Adrenal gland (tissue), 9 donors: ENCODE measurements at regions not wholly inside any gene's neighbourhood (a gene's known extent, or its start where the extent isn't known, plus 50 kb on each side); places are given as distances from the start of the nearest gene placed in this dataset.

Experiments used
- DNase-seq, 7 donors: peaks; one replicate each; pipeline ENCODE4 v3.0.0-alpha.2; 2019 to 2020
- H3K27ac ChIP-seq, 5 donors: fragments of 200-600 bp; sonication (generic) in 4 of 5; 1 replicate in 3 of 5; 2 replicates in 2 of 5; pipeline versions ENCODE4 v1.5.1 to v1.8.0; 2016 to 2020; ENCODE audit warnings: mild to moderate bottlenecking in 1 of 5
- H3K27me3 ChIP-seq: fragments of 200-600 bp; 2 replicates; pipeline ENCODE4 v1.8.0; 2021
- H3K36me3 ChIP-seq, 2 donors: fragments of 200-600 bp; replicated peaks in 1 of 2; 1 replicate in 1 of 2; 2 replicates in 1 of 2; pipeline versions ENCODE4 v1.5.1 to v1.8.0; 2018 to 2022
- H3K4me1 ChIP-seq, 2 donors: fragments of 200-600 bp; replicated peaks in 1 of 2; 1 replicate in 1 of 2; 2 replicates in 1 of 2; pipeline versions ENCODE4 v1.5.1 to v1.8.0; 2018 to 2021
- H3K4me3 ChIP-seq, 4 donors: fragments of 200-600 bp; sonication (generic) in 3 of 4; one replicate each; pipeline ENCODE4 v1.5.1; 2016 to 2018
- H3K9me3 ChIP-seq, 3 donors: fragments of 200-600 bp; sonication (generic) in 1 of 3; replicated peaks in 1 of 3; 1 replicate in 2 of 3; 2 replicates in 1 of 3; pipeline versions ENCODE4 v1.5.1 to v1.8.0; 2016 to 2021
- POLR2A ChIP-seq, 2 donors: fragments of 450-650 bp; IDR thresholded peaks; one replicate each; pipeline ENCODE4 v1.6.1; 2017; ENCODE audit warnings: antibody characterized with exemption in 2 of 2, mild to moderate bottlenecking in 2 of 2, moderate library complexity in 1 of 2
- WGBS, 4 donors: extraction: QIAGEN DNeasy Blood & Tissue Kit in 2 of 4; methylation state at CpG; one replicate each; pipeline versions ENCODE4 v1.1.5 to v1.1.7; 2013 to 2017; 5-methylcytosine and 5-hydroxymethylcytosine counted together
- intact Hi-C, 2 donors: fragments of 100-400 bp; cut with DNase I; formaldehyde crosslinking; loops; one replicate each; pipeline versions ENCODE4 v1.14.1 to v1.15.0; 2022 to 2023
- TF ChIP-seq, protein P1 (sequence below), 6 experiments: fragments of 450-650 bp in 4 of 6; fragments of 200-600 bp in 2 of 6; sonication (generic) in 1 of 6; IDR thresholded peaks; 1 replicate in 5 of 6; 2 replicates in 1 of 6; pipeline versions ENCODE4 v1.5.1 to v1.8.0; 2016 to 2021; ENCODE audit warnings: antibody characterized with exemption in 6 of 6, mild to moderate bottlenecking in 2 of 6, moderate library complexity in 1 of 6
- donor health status: healthy with polysubstance abuse.
- donor health status: Bipolar disorder and iron deficiency.
- donor health status: DM: yes; HTN: yes; CAD: no.
- donor health status: DM: no; HTN: no; CAD: no.
- donor health status: DM: no; HTN: no; CAD: no.

DNA sequence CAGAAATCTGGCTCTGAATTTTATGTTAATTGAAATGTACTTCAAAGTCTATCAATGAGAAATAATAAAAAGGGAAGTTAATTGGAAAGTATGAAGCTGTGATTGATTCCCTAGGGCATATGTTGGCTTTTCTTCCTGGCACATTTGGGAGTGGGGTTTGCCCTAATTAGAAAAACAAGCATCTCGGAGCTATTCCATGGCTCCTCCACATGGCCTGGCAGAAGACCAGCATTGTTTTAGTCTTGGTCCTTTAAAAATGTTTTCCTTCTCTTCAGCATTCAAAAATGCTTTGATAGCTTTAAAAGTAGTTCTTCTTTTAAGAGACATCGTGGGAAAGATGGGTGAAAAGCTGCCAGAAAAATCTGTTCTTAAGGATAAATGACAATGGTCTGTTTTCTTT, 445.5 kb upstream of the PKDCC start:
- WGBS, 4 donors = 54 to 71% (median 60%) methylated on average over 2 of the region's 2 CpGs
- DNase-seq = no peak
- peaks cover 8 to 15% of the 10 kb centered on the region in 2 donors for H3K4me1 ChIP-seq
- intact Hi-C loops = no loop called here
- TF ChIP-seq, protein P1, sequence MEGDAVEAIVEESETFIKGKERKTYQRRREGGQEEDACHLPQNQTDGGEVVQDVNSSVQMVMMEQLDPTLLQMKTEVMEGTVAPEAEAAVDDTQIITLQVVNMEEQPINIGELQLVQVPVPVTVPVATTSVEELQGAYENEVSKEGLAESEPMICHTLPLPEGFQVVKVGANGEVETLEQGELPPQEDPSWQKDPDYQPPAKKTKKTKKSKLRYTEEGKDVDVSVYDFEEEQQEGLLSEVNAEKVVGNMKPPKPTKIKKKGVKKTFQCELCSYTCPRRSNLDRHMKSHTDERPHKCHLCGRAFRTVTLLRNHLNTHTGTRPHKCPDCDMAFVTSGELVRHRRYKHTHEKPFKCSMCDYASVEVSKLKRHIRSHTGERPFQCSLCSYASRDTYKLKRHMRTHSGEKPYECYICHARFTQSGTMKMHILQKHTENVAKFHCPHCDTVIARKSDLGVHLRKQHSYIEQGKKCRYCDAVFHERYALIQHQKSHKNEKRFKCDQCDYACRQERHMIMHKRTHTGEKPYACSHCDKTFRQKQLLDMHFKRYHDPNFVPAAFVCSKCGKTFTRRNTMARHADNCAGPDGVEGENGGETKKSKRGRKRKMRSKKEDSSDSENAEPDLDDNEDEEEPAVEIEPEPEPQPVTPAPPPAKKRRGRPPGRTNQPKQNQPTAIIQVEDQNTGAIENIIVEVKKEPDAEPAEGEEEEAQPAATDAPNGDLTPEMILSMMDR (IDR thresholded peaks at IDR 0.05) = no peak
- TF ChIP-seq POLR2A (IDR thresholded peaks at IDR 0.05) = no peak
- H3K27ac ChIP-seq = no peak overlapping the region
- H3K36me3 ChIP-seq = no peaks in the 10 kb centered on the region
- no peaks in the 10 kb centered on the region for H3K9me3 ChIP-seq
- H3K4me3 ChIP-seq = no peak overlapping the region
- H3K27me3 ChIP-seq = no peaks in the 10 kb centered on the region

DNA sequence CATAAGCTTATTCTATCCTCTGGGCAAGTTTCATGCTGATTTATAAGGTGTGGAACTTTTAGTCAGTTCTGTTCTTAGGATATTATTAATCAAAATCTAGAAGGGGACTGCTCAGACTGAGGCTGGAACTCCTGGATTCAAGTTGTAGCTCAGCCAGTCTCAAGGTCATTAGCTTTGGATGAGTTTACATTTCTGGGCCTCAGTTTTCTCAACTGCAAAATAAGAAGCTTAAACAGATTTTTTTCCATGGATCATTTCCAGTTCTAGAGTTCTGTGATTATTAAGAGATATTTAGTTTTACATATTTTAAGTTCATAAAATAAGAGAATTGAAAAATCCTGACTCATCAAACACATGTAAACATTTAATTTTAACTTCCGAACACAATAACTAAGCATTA, 442.5 kb upstream of the PKDCC start:
- TF ChIP-seq, protein P1 (IDR thresholded peaks at IDR 0.05) = no peak
- no peak for TF ChIP-seq POLR2A (IDR thresholded peaks at IDR 0.05)
- 92 to 96% (median 94%) methylated on average over 1 of the region's 1 CpG for WGBS, 4 donors
- Histone ChIP-seq H3K4me3 (no peak overlapping the region), H3K27ac (no peak overlapping the region), H3K36me3 (no peaks in the 10 kb centered on the region), H3K4me1 (peaks cover 0 to 2% of the 10 kb centered on the region in 2 donors), H3K27me3 (no peaks in the 10 kb centered on the region), H3K9me3 (no peaks in the 10 kb centered on the region)
- intact Hi-C loops = no loop called here
- DNase-seq = no peak

DNA sequence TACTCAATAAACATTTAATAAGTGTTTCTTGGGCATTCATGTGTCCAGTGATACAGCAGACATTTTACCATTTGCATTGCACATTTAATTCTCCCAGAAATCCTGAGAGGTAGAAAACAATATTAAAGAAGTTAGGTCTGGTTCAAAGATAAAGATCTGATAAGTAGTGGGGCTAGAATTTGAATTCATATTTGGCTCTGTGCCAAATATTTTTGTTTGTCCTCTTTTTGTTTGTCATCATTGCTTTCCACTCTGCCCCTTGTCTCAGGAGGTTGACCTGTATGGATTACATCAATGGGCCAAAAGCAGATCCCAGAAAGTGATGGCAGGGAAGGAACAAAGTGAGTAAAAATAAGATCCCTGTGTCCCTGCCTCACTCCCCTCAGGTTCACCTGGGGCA, 441.9 kb upstream of the PKDCC start:
- no peaks in the 10 kb centered on the region for H3K27me3 ChIP-seq
- no peak overlapping the region for H3K27ac ChIP-seq
- no peak for DNase-seq
- TF ChIP-seq POLR2A (IDR thresholded peaks at IDR 0.05) = no peak
- TF ChIP-seq, protein P1 (IDR thresholded peaks at IDR 0.05) = no peak
- no peaks in the 10 kb centered on the region for H3K36me3 ChIP-seq
- H3K4me3 ChIP-seq = no peak overlapping the region
- no peaks in the 10 kb centered on the region for H3K9me3 ChIP-seq
- intact Hi-C loops = no loop called here
- peaks cover 5 to 8% of the 10 kb centered on the region in 2 donors for H3K4me1 ChIP-seq

DNA sequence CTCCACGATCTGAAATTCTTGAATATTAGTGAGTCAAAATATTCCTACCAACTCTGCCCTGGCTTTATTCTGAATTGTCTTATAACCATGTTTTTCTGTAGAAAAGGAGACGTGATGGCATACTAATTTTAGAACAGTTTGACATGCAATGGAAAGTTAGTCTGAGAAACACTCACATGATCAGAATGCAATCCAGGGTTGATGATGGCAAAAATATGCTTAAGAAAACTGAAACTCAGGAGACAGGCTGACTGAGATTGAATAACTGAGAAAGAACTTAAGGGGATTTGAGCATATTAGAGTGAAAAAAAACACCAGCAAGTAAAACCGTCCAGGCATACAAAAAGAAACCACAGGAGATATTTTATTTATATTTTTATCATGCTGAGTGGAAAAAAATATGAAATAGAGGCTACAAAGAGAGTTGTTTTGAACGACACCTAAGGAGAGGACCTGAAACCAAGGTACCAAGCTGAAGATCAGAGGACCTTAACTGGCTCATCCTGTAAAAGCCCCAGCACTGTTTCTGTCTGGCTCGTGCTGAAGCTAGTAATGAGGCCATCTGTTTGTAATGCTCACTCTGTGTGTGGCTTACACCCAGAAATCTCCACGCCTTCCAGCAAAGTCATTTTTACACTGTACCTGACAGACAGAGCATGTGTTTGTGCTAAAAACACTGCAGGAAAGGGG, 437.2 kb upstream of the PKDCC start:
- peak overlapping the region in 1 of 4 donors; percentile 7 for H3K4me3 ChIP-seq
- TF ChIP-seq, protein P1 (IDR thresholded peaks at IDR 0.05) = no peak
- no peak for TF ChIP-seq POLR2A (IDR thresholded peaks at IDR 0.05)
- peak in 2 of 7 donors; percentile 5 to 17 for DNase-seq
- peaks cover 8 to 10% of the 10 kb centered on the region in 2 donors for H3K4me1 ChIP-seq
- WGBS, 4 donors = 43 to 54% (median 51%) methylated on average over 6 of the region's 6 CpGs
- H3K27me3 ChIP-seq = no peaks in the 10 kb centered on the region
- H3K9me3 ChIP-seq = no peaks in the 10 kb centered on the region
- no peaks in the 10 kb centered on the region for H3K36me3 ChIP-seq
- intact Hi-C loops = no loop called here
- peak overlapping the region in 3 of 5 donors; percentile 3 to 68 (median 54) for H3K27ac ChIP-seq
